ENCODE measurements at regions not wholly inside any gene's neighbourhood (a gene's known extent, or its start where the extent isn't known, plus 50 kb on each side); places are given as distances from the start of the nearest gene placed in this dataset.
"Not testable (repeated sequence)": the region's sequence is repeated elsewhere in the genome, so short reads cannot be mapped to it uniquely, and the experiment has no call there.

- H3K27ac Mint-ChIP-seq: no peak overlapping the region
- H3K4me3 Mint-ChIP-seq: no peak overlapping the region
- no peak for DNase-seq (ENCODE audit: low spot score)
- no peaks in the 10 kb centered on the region for H3K36me3 Mint-ChIP-seq (ENCODE audit: low read depth)
- H3K9me3 Mint-ChIP-seq: peaks cover 42% of the 10 kb centered on the region
- no peaks in the 10 kb centered on the region for H3K4me1 Mint-ChIP-seq (ENCODE audit: low read depth)
- no peaks in the 10 kb centered on the region for H3K27me3 Mint-ChIP-seq (ENCODE audit: low read depth)
Measured at GRCh38 chr17:22654447-22654846, 962.1 kb downstream of the KCNJ18 start.

DNA sequence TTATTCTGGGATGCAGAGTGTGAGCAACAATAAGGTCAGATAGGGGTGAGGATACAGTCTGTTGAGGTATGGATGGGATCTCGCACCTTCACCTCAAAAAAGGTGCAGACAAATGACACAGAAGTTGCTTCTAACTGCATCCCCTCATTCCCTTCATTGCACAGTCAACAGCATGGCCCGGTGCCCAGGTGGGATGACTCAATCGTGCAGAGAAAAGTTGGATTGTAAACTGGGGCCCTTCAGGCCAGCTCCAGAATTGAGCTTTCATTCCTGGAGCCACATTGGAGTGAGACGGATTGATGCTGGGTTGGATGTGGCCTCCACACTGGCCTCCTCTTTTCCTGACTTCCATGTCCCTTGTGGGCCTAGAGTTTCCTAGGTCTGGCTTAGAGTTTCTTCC is 977.4 kb downstream of the KCNJ18 start:
- Mint-ChIP-seq H3K4me1 (ENCODE audit: low read depth) (no peaks in the 10 kb centered on the region), H3K4me3 (no peak overlapping the region), H3K36me3 (ENCODE audit: low read depth) (no peaks in the 10 kb centered on the region), H3K9me3 (peaks cover 30% of the 10 kb centered on the region), H3K27me3 (ENCODE audit: low read depth) (no peaks in the 10 kb centered on the region), H3K27ac (no peak overlapping the region)
- no peak for DNase-seq (ENCODE audit: low spot score)

DNA sequence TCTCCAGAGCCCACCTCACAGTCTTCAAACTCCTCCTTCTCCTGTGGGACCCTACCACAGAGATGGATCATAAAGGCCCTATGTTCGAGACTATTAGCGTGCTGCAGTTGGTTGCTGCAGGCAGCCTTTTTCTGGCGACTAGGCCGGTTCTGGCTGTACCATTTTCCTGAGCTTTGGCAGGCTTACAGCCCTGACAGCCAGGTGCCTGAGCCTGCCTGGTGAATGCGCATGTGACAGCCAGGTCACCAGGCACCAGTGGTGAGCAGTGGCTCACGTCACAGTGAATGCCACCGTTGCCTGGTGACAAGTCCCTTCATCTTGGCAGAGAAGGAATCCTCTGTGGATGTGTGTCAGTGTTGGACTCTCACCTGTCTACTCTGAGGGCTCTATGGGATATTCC is 978.8 kb downstream of the KCNJ18 start:
- no peak overlapping the region for H3K27ac Mint-ChIP-seq
- H3K9me3 Mint-ChIP-seq: peaks cover 36% of the 10 kb centered on the region
- H3K27me3 Mint-ChIP-seq (ENCODE audit: low read depth): no peaks in the 10 kb centered on the region
- DNase-seq (ENCODE audit: low spot score): no peak
- H3K4me1 Mint-ChIP-seq (ENCODE audit: low read depth): no peaks in the 10 kb centered on the region
- no peak overlapping the region for H3K4me3 Mint-ChIP-seq
- no peaks in the 10 kb centered on the region for H3K36me3 Mint-ChIP-seq (ENCODE audit: low read depth)

- no peaks in the 10 kb centered on the region for H3K4me1 Mint-ChIP-seq (ENCODE audit: low read depth)
- H3K27ac Mint-ChIP-seq: no peak overlapping the region
- H3K27me3 Mint-ChIP-seq (ENCODE audit: low read depth): no peaks in the 10 kb centered on the region
- no peak overlapping the region for H3K4me3 Mint-ChIP-seq
- no peaks in the 10 kb centered on the region for H3K36me3 Mint-ChIP-seq (ENCODE audit: low read depth)
- no peak for DNase-seq (ENCODE audit: low spot score)
- H3K9me3 Mint-ChIP-seq: peaks cover 47% of the 10 kb centered on the region
Measured at GRCh38 chr17:22692066-22692805, 999.9 kb downstream of the KCNJ18 start.

DNA sequence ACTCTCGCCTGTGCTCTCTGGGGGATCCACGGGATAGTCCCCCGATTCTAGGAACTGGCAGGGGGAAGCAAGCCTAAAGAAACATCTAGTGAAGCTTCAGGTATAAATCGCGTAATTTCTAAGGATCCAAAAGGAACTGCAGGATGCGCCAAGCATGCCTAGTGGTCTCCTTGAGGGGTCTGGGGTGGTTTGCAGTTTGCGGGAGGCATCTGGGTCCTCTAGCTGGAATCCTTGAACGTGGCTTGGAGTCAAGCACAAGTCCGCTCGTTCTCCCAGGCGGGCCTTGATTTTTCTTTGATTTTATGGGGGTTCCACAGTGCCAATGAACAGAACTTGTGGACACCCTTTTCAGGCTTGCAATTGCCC is 1000.5 kb downstream of the KCNJ18 start:
- Mint-ChIP-seq H3K4me1 (ENCODE audit: low read depth) (no peaks in the 10 kb centered on the region), H3K27ac (no peak overlapping the region)

DNA sequence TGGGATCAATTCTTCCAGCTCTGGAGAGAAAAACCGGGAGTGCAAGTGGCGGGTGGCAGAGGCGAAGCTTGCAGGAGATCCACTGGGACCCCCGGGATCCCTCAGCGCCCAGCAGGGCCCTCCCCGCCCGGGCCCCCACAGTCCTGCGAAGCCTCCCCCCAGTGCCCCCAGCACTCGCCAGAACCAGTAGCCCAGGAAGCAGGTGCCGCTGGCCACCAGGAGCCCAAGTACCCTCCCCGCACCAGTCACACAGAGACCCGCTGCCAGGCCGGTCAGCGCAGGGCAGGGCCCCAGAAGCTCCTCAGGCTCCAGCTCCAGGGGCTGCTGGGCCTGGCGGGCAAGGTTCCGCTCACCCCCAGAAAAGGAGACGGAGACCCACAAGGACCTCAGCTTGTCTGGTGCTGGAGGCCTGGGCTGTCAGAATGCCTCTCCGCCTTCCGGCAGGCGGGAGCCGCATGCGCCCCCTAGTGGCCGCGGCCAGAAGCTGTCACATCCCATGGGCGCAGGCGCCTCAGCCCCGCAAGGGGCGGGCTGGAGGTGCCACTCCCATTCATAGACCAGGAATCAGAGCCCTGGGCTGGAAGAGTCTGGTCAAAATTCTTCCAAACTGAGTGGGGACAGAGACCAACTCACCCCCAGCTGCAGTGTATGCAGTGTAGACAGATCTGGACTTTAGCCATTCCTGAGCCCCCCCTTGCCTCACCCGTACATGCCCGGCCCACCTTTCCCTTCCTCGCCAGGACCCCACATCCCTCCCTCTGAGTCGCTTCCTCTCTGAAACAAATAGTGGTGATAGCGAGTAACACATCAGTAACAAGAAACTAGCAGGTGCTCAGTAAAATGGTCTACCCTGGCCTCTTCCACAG is 1002.3 kb downstream of the KCNJ18 start:
- Mint-ChIP-seq H3K27me3 (ENCODE audit: low read depth) (no peaks in the 10 kb centered on the region), H3K36me3 (ENCODE audit: low read depth) (no peaks in the 10 kb centered on the region), H3K27ac (no peak overlapping the region), H3K9me3 (peaks cover 66% of the 10 kb centered on the region), H3K4me3 (no peak overlapping the region), H3K4me1 (ENCODE audit: low read depth) (no peaks in the 10 kb centered on the region)
- DNase-seq (ENCODE audit: low spot score): no peak

More for the DNA sequence above, 1000.5 kb downstream of the KCNJ18 start:
- Mint-ChIP-seq H3K9me3 (peaks cover 53% of the 10 kb centered on the region), H3K27me3 (ENCODE audit: low read depth) (no peaks in the 10 kb centered on the region), H3K36me3 (ENCODE audit: low read depth) (no peaks in the 10 kb centered on the region), H3K4me3 (no peak overlapping the region)
- DNase-seq (ENCODE audit: low spot score): no peak

- no peak for DNase-seq (ENCODE audit: low spot score)
- H3K4me3 Mint-ChIP-seq: no peak overlapping the region
- no peak overlapping the region for H3K27ac Mint-ChIP-seq
- no peaks in the 10 kb centered on the region for H3K36me3 Mint-ChIP-seq (ENCODE audit: low read depth)
- no peaks in the 10 kb centered on the region for H3K4me1 Mint-ChIP-seq (ENCODE audit: low read depth)
- peaks cover 66% of the 10 kb centered on the region for H3K9me3 Mint-ChIP-seq
- H3K27me3 Mint-ChIP-seq (ENCODE audit: low read depth): no peaks in the 10 kb centered on the region
Measured at GRCh38 chr17:22695228-22695619, 1002.9 kb downstream of the KCNJ18 start.

GRCh38 chr17:22703204-22703603 is 1010.9 kb downstream of the KCNJ18 start:
- Mint-ChIP-seq H3K27ac (no peak overlapping the region), H3K36me3 (ENCODE audit: low read depth) (peaks cover 2% of the 10 kb centered on the region), H3K9me3 (peaks cover 43% of the 10 kb centered on the region), H3K4me3 (no peak overlapping the region), H3K27me3 (ENCODE audit: low read depth) (no peaks in the 10 kb centered on the region), H3K4me1 (ENCODE audit: low read depth) (no peaks in the 10 kb centered on the region)
- DNase-seq (ENCODE audit: low spot score): no peak

- H3K9me3 Mint-ChIP-seq: peaks cover 42% of the 10 kb centered on the region
- H3K4me1 Mint-ChIP-seq (ENCODE audit: low read depth): no peaks in the 10 kb centered on the region
- no peak for DNase-seq (ENCODE audit: low spot score)
- no peaks in the 10 kb centered on the region for H3K27me3 Mint-ChIP-seq (ENCODE audit: low read depth)
- H3K36me3 Mint-ChIP-seq (ENCODE audit: low read depth): peaks cover 2% of the 10 kb centered on the region
- no peak overlapping the region for H3K4me3 Mint-ChIP-seq
- H3K27ac Mint-ChIP-seq: no peak overlapping the region
Measured at GRCh38 chr17:22703786-22704441, 1011.6 kb downstream of the KCNJ18 start.

GRCh38 chr17:22704674-22705073 is 1012.4 kb downstream of the KCNJ18 start:
- H3K27me3 Mint-ChIP-seq (ENCODE audit: low read depth): no peaks in the 10 kb centered on the region
- peaks cover 45% of the 10 kb centered on the region for H3K9me3 Mint-ChIP-seq
- H3K36me3 Mint-ChIP-seq (ENCODE audit: low read depth): peaks cover 2% of the 10 kb centered on the region
- no peak overlapping the region for H3K4me3 Mint-ChIP-seq
- DNase-seq (ENCODE audit: low spot score): no peak
- H3K27ac Mint-ChIP-seq: no peak overlapping the region
- H3K4me1 Mint-ChIP-seq (ENCODE audit: low read depth): no peaks in the 10 kb centered on the region

GRCh38 chr17:22707626-22708025 is 1015.3 kb downstream of the KCNJ18 start:
- Mint-ChIP-seq H3K9me3 (peaks cover 52% of the 10 kb centered on the region), H3K4me1 (ENCODE audit: low read depth) (no peaks in the 10 kb centered on the region), H3K27me3 (ENCODE audit: low read depth) (no peaks in the 10 kb centered on the region), H3K4me3 (no peak overlapping the region), H3K36me3 (ENCODE audit: low read depth) (peaks cover 3% of the 10 kb centered on the region), H3K27ac (no peak overlapping the region)
- no peak for DNase-seq (ENCODE audit: low spot score)

- Mint-ChIP-seq H3K27ac (no peak overlapping the region), H3K4me3 (no peak overlapping the region), H3K4me1 (ENCODE audit: low read depth) (no peaks in the 10 kb centered on the region), H3K27me3 (ENCODE audit: low read depth) (no peaks in the 10 kb centered on the region), H3K36me3 (ENCODE audit: low read depth) (peaks cover under 1% of the 10 kb centered on the region), H3K9me3 (peaks cover 59% of the 10 kb centered on the region)
- no peak for DNase-seq (ENCODE audit: low spot score)
Measured at GRCh38 chr17:22717211-22717610, 1024.9 kb downstream of the KCNJ18 start.

DNA sequence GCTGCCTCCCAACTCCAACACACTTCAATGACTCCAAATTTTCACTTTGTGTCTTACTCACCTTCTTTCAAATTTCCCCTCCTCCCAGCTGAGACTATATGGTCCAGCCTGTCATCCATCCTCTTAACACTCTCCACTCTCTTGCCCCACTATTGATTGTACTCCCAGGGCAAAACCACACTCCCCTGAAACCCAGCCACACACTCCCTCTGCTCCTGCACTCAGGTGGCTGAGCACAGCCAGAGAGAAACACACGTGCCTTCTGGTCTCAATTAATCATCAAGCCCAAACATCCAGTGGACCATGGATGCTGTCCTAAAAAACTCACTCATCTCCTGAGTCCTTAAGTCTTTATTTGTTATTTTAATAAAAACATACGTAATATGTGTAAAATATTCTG is 1026.4 kb downstream of the KCNJ18 start:
- Mint-ChIP-seq H3K27me3 (ENCODE audit: low read depth) (no peaks in the 10 kb centered on the region), H3K4me3 (no peak overlapping the region), H3K27ac (no peak overlapping the region), H3K36me3 (ENCODE audit: low read depth) (no peaks in the 10 kb centered on the region), H3K9me3 (peaks cover 53% of the 10 kb centered on the region), H3K4me1 (ENCODE audit: low read depth) (no peaks in the 10 kb centered on the region)
- DNase-seq (ENCODE audit: low spot score): no peak

GRCh38 chr17:22741066-22741465 is 1048.7 kb downstream of the KCNJ18 start:
- not testable (repeated sequence) for H3K36me3 Mint-ChIP-seq (ENCODE audit: low read depth); DNase-seq (ENCODE audit: low spot score); H3K27me3 Mint-ChIP-seq (ENCODE audit: low read depth); H3K4me1 Mint-ChIP-seq (ENCODE audit: low read depth); H3K27ac Mint-ChIP-seq; H3K4me3 Mint-ChIP-seq
- peaks cover 55% of the 10 kb centered on the region for H3K9me3 Mint-ChIP-seq

Data from T-helper 2 cell treated with Interferon-gamma antibody and Interleukin-4, amounts not matched to agents 5 μg/mL and 100 μg/mL, for 36 hours (primary cell).